SK-N-SH (cell line): ENCODE measurements at regions not wholly inside any gene's neighbourhood (a gene's known extent, or its start where the extent isn't known, plus 50 kb on each side); places are given as distances from the start of the nearest gene placed in this dataset.

Experiments used
- CTCF ChIA-PET: fragments of 300-600, 350-600 bp; formaldehyde crosslinking; extraction: SDS; loops from one replicate; lab custom pipeline; 2021; lab: Yijun Ruan, JAX
- POLR2A ChIA-PET: fragments of 350-600 bp; sonication (Branson Sonifier 250); formaldehyde crosslinking; extraction: SDS; loops from one replicate; lab custom pipeline; 2020; ENCODE audit warnings: antibody characterized with exemption, inconsistent platforms; lab: Yijun Ruan, JAX
- DNase-seq: peaks from one replicate; pipeline ENCODE4 v3.0.0; 2012
- H2AFZ ChIP-seq: fragments of 200-600 bp; sonication (generic); 2 replicates; pipeline ENCODE4 v1.8.1; 2016; ENCODE audit warnings: antibody characterized with exemption, mild to moderate bottlenecking, low read depth
- H3F3A ChIP-seq: fragments of 200-600 bp; sonication (generic); replicated peaks from 2 replicates; pipeline ENCODE3; 2016; ENCODE audit warnings: antibody characterized with exemption, mild to moderate bottlenecking; ENCODE audit not compliant: insufficient read depth
- H3K27ac ChIP-seq, 2 experiments: fragments of 200-500 bp in 1 of 2; fragments of 200-600 bp in 1 of 2; sonication (Bioruptor generic) in 1 of 2; sonication (generic), shearing (Covaris generic) in 1 of 2; 2 replicates each; pipeline versions ENCODE4 v1.5.1 to v1.6.1; 2014 to 2016; ENCODE audit warnings: low read depth in 2 of 2, inconsistent platforms in 1 of 2, low read length in 1 of 2, mild to moderate bottlenecking in 1 of 2, mixed read lengths in 1 of 2
- H3K27me3 ChIP-seq: fragments of 200-600 bp; sonication (generic), shearing (Covaris generic); 2 replicates; pipeline ENCODE4 v1.6.1; 2016; ENCODE audit warnings: mixed run types; ENCODE audit not compliant: insufficient read depth
- H3K36me3 ChIP-seq, 2 experiments: fragments of 200-500 bp in 1 of 2; fragments of 200-600 bp in 1 of 2; sonication (Bioruptor generic) in 1 of 2; sonication (generic) in 1 of 2; replicated peaks in 1 of 2; 2 replicates each; pipeline versions ENCODE3 to v1.5.1; 2014 to 2016; ENCODE audit warnings: low read length in 1 of 2, mild to moderate bottlenecking in 1 of 2; ENCODE audit not compliant: insufficient read depth in 2 of 2, control insufficient read depth in 1 of 2
- H3K4me1 ChIP-seq, 2 experiments: fragments of 200-500 bp in 1 of 2; fragments of 200-600 bp in 1 of 2; sonication (Bioruptor generic) in 1 of 2; sonication (generic), shearing (Covaris generic) in 1 of 2; 2 replicates each; pipeline versions ENCODE4 v1.5.1 to v1.6.1; 2014 to 2016; ENCODE audit warnings: low read depth in 1 of 2, low read length in 1 of 2, mixed run types in 1 of 2; ENCODE audit not compliant: insufficient read depth in 2 of 2, control insufficient read depth in 1 of 2
- H3K4me2 ChIP-seq: fragments of 200-600 bp; sonication (generic), shearing (Covaris generic); 2 replicates; pipeline ENCODE4 v1.6.1; 2017; ENCODE audit warnings: mixed run types
- H3K4me3 ChIP-seq, 2 experiments: fragments of 200-500 bp in 1 of 2; fragments of 200-600 bp in 1 of 2; sonication (Bioruptor generic) in 1 of 2; sonication (generic), shearing (Covaris generic) in 1 of 2; 2 replicates each; pipeline versions ENCODE4 v1.5.1 to v1.8.1; 2014 to 2016; ENCODE audit warnings: low read depth in 2 of 2, inconsistent platforms in 1 of 2, low read length in 1 of 2, mild to moderate bottlenecking in 1 of 2, mixed read lengths in 1 of 2, moderate library complexity in 1 of 2
- H3K79me2 ChIP-seq: fragments of 200-600 bp; sonication (generic); 2 replicates; pipeline ENCODE4 v1.8.1; 2017; ENCODE audit warnings: mild to moderate bottlenecking; ENCODE audit not compliant: insufficient read depth
- H3K9ac ChIP-seq: fragments of 200-600 bp; sonication (generic); 2 replicates; pipeline ENCODE4 v1.6.1; 2017; ENCODE audit warnings: mixed run types
- H3K9me2 ChIP-seq: fragments of 200-600 bp; sonication (generic); 2 replicates; pipeline ENCODE4 v1.6.1; 2017; ENCODE audit warnings: mixed run types
- H3K9me3 ChIP-seq: fragments of 200-600 bp; sonication (generic); 2 replicates; pipeline ENCODE4 v1.6.1; 2017; ENCODE audit warnings: mixed run types, mild to moderate bottlenecking, moderate library complexity
- H4K20me1 ChIP-seq: fragments of 200-600 bp; sonication (generic); 2 replicates; pipeline ENCODE4 v1.6.1; 2017; ENCODE audit warnings: mild to moderate bottlenecking, mixed run types; ENCODE audit not compliant: insufficient read depth
- ELF1 ChIP-seq: IDR thresholded peaks from 2 replicates; pipeline ENCODE4 v1.4.0; 2012
- EZH2phosphoT487 ChIP-seq: fragments of 200-600 bp; sonication (generic); IDR thresholded peaks from 2 replicates; pipeline ENCODE4 v1.6.1; 2017; ENCODE audit warnings: low read depth, mixed run types, mild to moderate bottlenecking, antibody characterized with exemption, moderate library complexity, borderline replicate concordance
- FOSL2 ChIP-seq: IDR thresholded peaks from 2 replicates; pipeline ENCODE4 v1.4.0; 2012; ENCODE audit warnings: low read depth, mild to moderate bottlenecking, moderate library complexity, borderline replicate concordance
- FOXJ3 ChIP-seq: sonication (generic); formaldehyde crosslinking; IDR thresholded peaks from 2 replicates; pipeline ENCODE4 v1.5.1; 2020; ENCODE audit warnings: mild to moderate bottlenecking, missing genetic modification reagents
- MEF2A ChIP-seq: IDR thresholded peaks from 2 replicates; pipeline ENCODE4 v1.4.0; 2012; ENCODE audit warnings: low read depth, borderline replicate concordance
- MXI1 ChIP-seq: IDR thresholded peaks from 2 replicates; pipeline ENCODE4 v1.6.1; 2012; ENCODE audit warnings: mild to moderate bottlenecking, low read depth, low read length, improper control_type of control experiment
- NFIC ChIP-seq: IDR thresholded peaks from 2 replicates; pipeline ENCODE4 v1.4.0; 2012; ENCODE audit warnings: borderline replicate concordance
- NRF1 ChIP-seq: IDR thresholded peaks from 2 replicates; pipeline ENCODE4 v1.6.1; 2012; ENCODE audit warnings: low read depth, mild to moderate bottlenecking, low read length
- POLR2AphosphoS5 ChIP-seq: IDR thresholded peaks from 2 replicates; pipeline ENCODE4 v1.6.1; 2012; ENCODE audit warnings: low read depth, low read length
- SIN3A ChIP-seq: IDR thresholded peaks from 2 replicates; pipeline ENCODE4 v1.6.1; 2012; ENCODE audit warnings: low read depth, mild to moderate bottlenecking, low read length, moderate library complexity, borderline replicate concordance
- SMC3 ChIP-seq: IDR thresholded peaks from 2 replicates; pipeline ENCODE4 v1.6.1; 2012; ENCODE audit warnings: low read depth, low read length, improper control_type of control experiment
- TAF1 ChIP-seq: IDR thresholded peaks from 2 replicates; pipeline ENCODE4 v1.6.1; 2012; ENCODE audit warnings: low read depth, mild to moderate bottlenecking, low read length, moderate library complexity, borderline replicate concordance
- YY1 ChIP-seq: IDR thresholded peaks from 2 replicates; pipeline ENCODE4 v1.4.0; 2012; ENCODE audit warnings: low read depth, mild to moderate bottlenecking
- WGBS: methylation state at CpG from one replicate; pipeline ENCODE4 v1.1.6; 2017; ENCODE audit warnings: low lambda C conversion rate; 5-methylcytosine and 5-hydroxymethylcytosine counted together
- TF ChIP-seq, protein P1 (sequence below): fragments of 150-350 bp; IDR thresholded peaks from 2 replicates; pipeline ENCODE4 v1.6.1; 2016; ENCODE audit warnings: mild to moderate bottlenecking, low read depth, low read length
- TF ChIP-seq, protein P2 (sequence below): IDR thresholded peaks from 2 replicates; pipeline ENCODE4; 2012
- TF ChIP-seq, protein P3 (sequence below): fragments of 200-600 bp; sonication (generic); IDR thresholded peaks from 2 replicates; pipeline ENCODE4 v1.6.1; 2017; ENCODE audit warnings: antibody characterized with exemption, mild to moderate bottlenecking, moderate library complexity
- TF ChIP-seq, protein P4 (sequence below): fragments of 150-350 bp; IDR thresholded peaks from 2 replicates; pipeline ENCODE4 v1.6.1; 2017; ENCODE audit warnings: antibody characterized with exemption, low read length, low read depth, borderline replicate concordance
- TF ChIP-seq, protein P5 (sequence below): IDR thresholded peaks from 2 replicates; pipeline ENCODE4 v1.4.0; 2012; ENCODE audit warnings: low read depth

DNA sequence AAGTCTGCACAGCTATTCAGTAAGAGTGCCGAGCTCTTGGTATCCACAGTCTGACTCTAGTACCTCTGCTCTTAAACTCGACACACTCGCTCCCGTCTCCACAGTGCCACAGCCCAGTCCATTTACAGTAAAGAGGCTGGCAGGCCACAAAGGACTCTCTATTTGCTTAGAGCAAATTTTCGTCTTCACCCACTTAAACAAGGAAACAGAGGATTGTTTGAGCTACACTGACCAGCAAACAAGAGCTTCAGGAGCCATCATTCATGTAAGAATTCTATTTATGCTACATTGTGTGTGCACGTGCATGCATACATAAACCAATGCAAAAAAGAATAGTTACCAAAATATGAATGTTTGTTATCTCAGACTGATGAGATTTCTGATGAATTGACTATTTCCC, 290.2 kb downstream of the USP46 start:
- 22% methylated on average over 6 of the region's 6 CpGs for WGBS
- H3K79me2 ChIP-seq = no peaks in the 10 kb centered on the region
- TF ChIP-seq NFIC = no peak
- TF ChIP-seq TAF1 = no peak
- no peak for TF ChIP-seq NRF1
- no peak for TF ChIP-seq SMC3
- no peak for TF ChIP-seq POLR2AphosphoS5
- no peak for TF ChIP-seq ELF1
- TF ChIP-seq, protein P1, sequence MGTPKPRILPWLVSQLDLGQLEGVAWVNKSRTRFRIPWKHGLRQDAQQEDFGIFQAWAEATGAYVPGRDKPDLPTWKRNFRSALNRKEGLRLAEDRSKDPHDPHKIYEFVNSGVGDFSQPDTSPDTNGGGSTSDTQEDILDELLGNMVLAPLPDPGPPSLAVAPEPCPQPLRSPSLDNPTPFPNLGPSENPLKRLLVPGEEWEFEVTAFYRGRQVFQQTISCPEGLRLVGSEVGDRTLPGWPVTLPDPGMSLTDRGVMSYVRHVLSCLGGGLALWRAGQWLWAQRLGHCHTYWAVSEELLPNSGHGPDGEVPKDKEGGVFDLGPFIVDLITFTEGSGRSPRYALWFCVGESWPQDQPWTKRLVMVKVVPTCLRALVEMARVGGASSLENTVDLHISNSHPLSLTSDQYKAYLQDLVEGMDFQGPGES = no peak
- no peak for TF ChIP-seq MXI1
- no peak for TF ChIP-seq MEF2A
- TF ChIP-seq, protein P2, sequence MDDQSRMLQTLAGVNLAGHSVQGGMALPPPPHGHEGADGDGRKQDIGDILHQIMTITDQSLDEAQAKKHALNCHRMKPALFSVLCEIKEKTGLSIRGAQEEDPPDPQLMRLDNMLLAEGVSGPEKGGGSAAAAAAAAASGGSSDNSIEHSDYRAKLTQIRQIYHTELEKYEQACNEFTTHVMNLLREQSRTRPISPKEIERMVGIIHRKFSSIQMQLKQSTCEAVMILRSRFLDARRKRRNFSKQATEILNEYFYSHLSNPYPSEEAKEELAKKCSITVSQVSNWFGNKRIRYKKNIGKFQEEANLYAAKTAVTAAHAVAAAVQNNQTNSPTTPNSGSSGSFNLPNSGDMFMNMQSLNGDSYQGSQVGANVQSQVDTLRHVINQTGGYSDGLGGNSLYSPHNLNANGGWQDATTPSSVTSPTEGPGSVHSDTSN = no peak
- TF ChIP-seq FOSL2 = no peak
- TF ChIP-seq, protein P3, sequence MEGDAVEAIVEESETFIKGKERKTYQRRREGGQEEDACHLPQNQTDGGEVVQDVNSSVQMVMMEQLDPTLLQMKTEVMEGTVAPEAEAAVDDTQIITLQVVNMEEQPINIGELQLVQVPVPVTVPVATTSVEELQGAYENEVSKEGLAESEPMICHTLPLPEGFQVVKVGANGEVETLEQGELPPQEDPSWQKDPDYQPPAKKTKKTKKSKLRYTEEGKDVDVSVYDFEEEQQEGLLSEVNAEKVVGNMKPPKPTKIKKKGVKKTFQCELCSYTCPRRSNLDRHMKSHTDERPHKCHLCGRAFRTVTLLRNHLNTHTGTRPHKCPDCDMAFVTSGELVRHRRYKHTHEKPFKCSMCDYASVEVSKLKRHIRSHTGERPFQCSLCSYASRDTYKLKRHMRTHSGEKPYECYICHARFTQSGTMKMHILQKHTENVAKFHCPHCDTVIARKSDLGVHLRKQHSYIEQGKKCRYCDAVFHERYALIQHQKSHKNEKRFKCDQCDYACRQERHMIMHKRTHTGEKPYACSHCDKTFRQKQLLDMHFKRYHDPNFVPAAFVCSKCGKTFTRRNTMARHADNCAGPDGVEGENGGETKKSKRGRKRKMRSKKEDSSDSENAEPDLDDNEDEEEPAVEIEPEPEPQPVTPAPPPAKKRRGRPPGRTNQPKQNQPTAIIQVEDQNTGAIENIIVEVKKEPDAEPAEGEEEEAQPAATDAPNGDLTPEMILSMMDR = no peak
- no peak for TF ChIP-seq EZH2phosphoT487
- no peak for TF ChIP-seq YY1
- TF ChIP-seq, protein P4, sequence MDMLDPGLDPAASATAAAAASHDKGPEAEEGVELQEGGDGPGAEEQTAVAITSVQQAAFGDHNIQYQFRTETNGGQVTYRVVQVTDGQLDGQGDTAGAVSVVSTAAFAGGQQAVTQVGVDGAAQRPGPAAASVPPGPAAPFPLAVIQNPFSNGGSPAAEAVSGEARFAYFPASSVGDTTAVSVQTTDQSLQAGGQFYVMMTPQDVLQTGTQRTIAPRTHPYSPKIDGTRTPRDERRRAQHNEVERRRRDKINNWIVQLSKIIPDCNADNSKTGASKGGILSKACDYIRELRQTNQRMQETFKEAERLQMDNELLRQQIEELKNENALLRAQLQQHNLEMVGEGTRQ = no peak
- TF ChIP-seq FOXJ3 (CRISPR knock-in tag) = no peak
- TF ChIP-seq, protein P5, sequence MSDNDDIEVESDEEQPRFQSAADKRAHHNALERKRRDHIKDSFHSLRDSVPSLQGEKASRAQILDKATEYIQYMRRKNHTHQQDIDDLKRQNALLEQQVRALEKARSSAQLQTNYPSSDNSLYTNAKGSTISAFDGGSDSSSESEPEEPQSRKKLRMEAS = no peak
- no peak for TF ChIP-seq SIN3A
- no peaks in the 10 kb centered on the region for H4K20me1 ChIP-seq
- H3K4me2 ChIP-seq = no peak overlapping the region
- no peak for DNase-seq
- H3K9me3 ChIP-seq = no peaks in the 10 kb centered on the region
- no peak overlapping the region for H3K4me3 ChIP-seq
- no peak overlapping the region for H3K27ac ChIP-seq
- ChIA-PET CTCF (interaction anchor here (0.9 to 4.2 kb wide), 4 partner anchors 10 to 614 kb away, joined by 3 to 25 read pairs (median 9); no protein-coding TSS in a partner anchor), POLR2A (interaction anchor here (0.5 kb wide), 1 partner anchor 505 kb away, joined by 3 read pairs; no protein-coding TSS in a partner anchor)
- no peaks in the 10 kb centered on the region for H3K9me2 ChIP-seq
- H3F3A ChIP-seq = no peaks in the 10 kb centered on the region
- peaks cover 0 to 12% of the 10 kb centered on the region in 2 experiments; a peak in 2 of 4 replicates for H3K4me1 ChIP-seq
- no peaks in the 10 kb centered on the region for H3K27me3 ChIP-seq
- no peaks in the 10 kb centered on the region for H3K36me3 ChIP-seq
- no peak overlapping the region for H3K9ac ChIP-seq
- H2AFZ ChIP-seq = no peak overlapping the region
